ENCODE measurements at regions not wholly inside any gene's neighbourhood (a gene's known extent, or its start where the extent isn't known, plus 50 kb on each side); places are given as distances from the start of the nearest gene placed in this dataset.

GRCh38 chr2:12106440-12107080 is 360.1 kb downstream of the LPIN1 start:
- no peak overlapping the region for H3K4me3 ChIP-seq (ENCODE audit: low read depth in 1 of 2, low read length in 2 of 2)
- no peaks in the 10 kb centered on the region for H3K36me3 ChIP-seq (ENCODE audit: insufficient read depth, low read length)
- H3K9me3 ChIP-seq (ENCODE audit: insufficient read depth, low read length, severe bottlenecking), result no peaks in the 10 kb centered on the region
- DNase-seq (peak; percentile 88), ATAC-seq (ENCODE audit: insufficient read depth, low read depth) (peak; percentile 91)
- H3K27me3 ChIP-seq (ENCODE audit: insufficient read depth, low read length, poor library complexity), result no peaks in the 10 kb centered on the region
- H3K27ac ChIP-seq (ENCODE audit: low read length), result peak overlapping the region; percentile 17
- TF ChIP-seq CTCF (IDR thresholded peaks at IDR 0.05; ENCODE audit: borderline replicate concordance, extremely low read depth, low read length, poor library complexity, severe bottlenecking) (no peak), EZH2 (IDR thresholded peaks at IDR 0.05; ENCODE audit: borderline replicate concordance, low read depth, low read length, severe bottlenecking) (no peak)
- H4K20me1 ChIP-seq (ENCODE audit: insufficient read depth, low read length), result no peaks in the 10 kb centered on the region
- H3K4me1 ChIP-seq (ENCODE audit: insufficient read depth, low read length), result peaks cover 38% of the 10 kb centered on the region
- no peak overlapping the region for H3K9ac ChIP-seq (ENCODE audit: low read depth, low read length)
- no peak overlapping the region for H3K4me2 ChIP-seq (ENCODE audit: insufficient read depth, low read length)
- H2AFZ ChIP-seq (ENCODE audit: low read depth, low read length), result no peak overlapping the region
- no peaks in the 10 kb centered on the region for H3K79me2 ChIP-seq (ENCODE audit: insufficient read depth, low read length)

GRCh38 chr2:12107321-12107720 is 360.9 kb downstream of the LPIN1 start:
- no peak for DNase-seq
- H4K20me1 ChIP-seq (ENCODE audit: insufficient read depth, low read length), result no peaks in the 10 kb centered on the region
- H2AFZ ChIP-seq (ENCODE audit: low read depth, low read length), result no peak overlapping the region
- TF ChIP-seq CTCF (IDR thresholded peaks at IDR 0.05; ENCODE audit: borderline replicate concordance, extremely low read depth, low read length, poor library complexity, severe bottlenecking), result no peak
- no peak for TF ChIP-seq EZH2 (IDR thresholded peaks at IDR 0.05; ENCODE audit: borderline replicate concordance, low read depth, low read length, severe bottlenecking)
- no peaks in the 10 kb centered on the region for H3K9me3 ChIP-seq (ENCODE audit: insufficient read depth, low read length, severe bottlenecking)
- H3K4me1 ChIP-seq (ENCODE audit: insufficient read depth, low read length), result peaks cover 38% of the 10 kb centered on the region
- H3K4me2 ChIP-seq (ENCODE audit: insufficient read depth, low read length), result no peak overlapping the region
- no peak overlapping the region for H3K4me3 ChIP-seq (ENCODE audit: low read depth in 1 of 2, low read length in 2 of 2)
- no peaks in the 10 kb centered on the region for H3K79me2 ChIP-seq (ENCODE audit: insufficient read depth, low read length)
- no peak overlapping the region for H3K9ac ChIP-seq (ENCODE audit: low read depth, low read length)
- no peaks in the 10 kb centered on the region for H3K36me3 ChIP-seq (ENCODE audit: insufficient read depth, low read length)
- no peak for ATAC-seq (ENCODE audit: insufficient read depth, low read depth)
- peak overlapping the region; percentile 17; the same call in 1 of the 2 replicates for H3K27ac ChIP-seq (ENCODE audit: low read length)
- no peaks in the 10 kb centered on the region for H3K27me3 ChIP-seq (ENCODE audit: insufficient read depth, low read length, poor library complexity)

GRCh38 chr2:12107939-12108338 is 361.5 kb downstream of the LPIN1 start:
- Histone ChIP-seq H3K4me2 (ENCODE audit: insufficient read depth, low read length) (no peak overlapping the region), H3K4me3 (ENCODE audit: low read depth in 1 of 2, low read length in 2 of 2) (no peak overlapping the region), H3K9me3 (ENCODE audit: insufficient read depth, low read length, severe bottlenecking) (no peaks in the 10 kb centered on the region), H2AFZ (ENCODE audit: low read depth, low read length) (no peak overlapping the region), H3K79me2 (ENCODE audit: insufficient read depth, low read length) (no peaks in the 10 kb centered on the region), H3K27me3 (ENCODE audit: insufficient read depth, low read length, poor library complexity) (no peaks in the 10 kb centered on the region), H3K4me1 (ENCODE audit: insufficient read depth, low read length) (peaks cover 38% of the 10 kb centered on the region), H3K9ac (ENCODE audit: low read depth, low read length) (no peak overlapping the region), H3K36me3 (ENCODE audit: insufficient read depth, low read length) (no peaks in the 10 kb centered on the region), H4K20me1 (ENCODE audit: insufficient read depth, low read length) (no peaks in the 10 kb centered on the region), H3K27ac (ENCODE audit: low read length) (no peak overlapping the region)
- ATAC-seq (ENCODE audit: insufficient read depth, low read depth) (no peak), DNase-seq (no peak)
- TF ChIP-seq CTCF (IDR thresholded peaks at IDR 0.05; ENCODE audit: borderline replicate concordance, extremely low read depth, low read length, poor library complexity, severe bottlenecking), result no peak
- no peak for TF ChIP-seq EZH2 (IDR thresholded peaks at IDR 0.05; ENCODE audit: borderline replicate concordance, low read depth, low read length, severe bottlenecking)
